HEK293 (cell line): ENCODE measurements at regions not wholly inside any gene's neighbourhood (a gene's known extent, or its start where the extent isn't known, plus 50 kb on each side); places are given as distances from the start of the nearest gene placed in this dataset.

ENCODE experiments used
- CTCF ChIA-PET: fragments of 350-600 bp; formaldehyde crosslinking; extraction: SDS; loops from one replicate; lab custom pipeline; 2021; ENCODE audit warnings: antibody characterized with exemption; lab: Yijun Ruan, JAX
- POLR2A ChIA-PET: fragments of 300-600 bp; formaldehyde crosslinking; extraction: SDS; loops from one replicate; lab custom pipeline; 2020; ENCODE audit warnings: antibody characterized with exemption, inconsistent platforms; lab: Yijun Ruan, JAX
- H3K27ac ChIP-seq: fragments of 200-500 bp; sonication (Bioruptor generic); 2 replicates; pipeline ENCODE4 v1.5.1; 2014; ENCODE audit warnings: low read depth, low read length, control low read depth, inconsistent platforms; ENCODE audit errors: extremely low read depth
- H3K36me3 ChIP-seq, 2 experiments: fragments of 200-500 bp in 1 of 2; sonication (Bioruptor generic) in 1 of 2; 1 replicate in 1 of 2; 2 replicates in 1 of 2; pipeline ENCODE4 v1.5.1; 2014 to 2017; ENCODE audit warnings: inconsistent platforms in 2 of 2, low read length in 2 of 2; ENCODE audit not compliant: control insufficient read depth in 2 of 2, insufficient read depth in 1 of 2
- H3K4me1 ChIP-seq: fragments of 200-500 bp; sonication (Bioruptor generic); 2 replicates; pipeline ENCODE4 v1.5.1; 2014; ENCODE audit warnings: mild to moderate bottlenecking, low read length, inconsistent platforms; ENCODE audit not compliant: control insufficient read depth, insufficient read depth
- H3K4me3 ChIP-seq: 2 replicates; pipeline ENCODE4 v1.5.1; 2011; ENCODE audit warnings: low read depth, mild to moderate bottlenecking, control low read depth, low read length, moderate library complexity
- H3K9me3 ChIP-seq: fragments of 200-500 bp; sonication (Bioruptor generic); 2 replicates; pipeline ENCODE4 v1.5.1; 2014; ENCODE audit warnings: low read depth, low read length, inconsistent platforms; ENCODE audit not compliant: control insufficient read depth, insufficient read depth
- MYNN ChIP-seq: fragments of 450-650 bp; formaldehyde crosslinking; IDR thresholded peaks from 2 replicates; pipeline ENCODE4 v1.5.1; 2016; ENCODE audit warnings: missing biosample characterization, missing genetic modification characterization, borderline replicate concordance
- TCF7L2 ChIP-seq: IDR thresholded peaks from 2 replicates; pipeline ENCODE4 v1.6.1; 2011; ENCODE audit warnings: low read depth, mild to moderate bottlenecking, inconsistent platforms, low read length, moderate library complexity, borderline replicate concordance
- YY1 ChIP-seq: fragments of 450-650 bp; formaldehyde crosslinking; IDR thresholded peaks from 2 replicates; pipeline ENCODE4 v1.5.1; 2018; ENCODE audit warnings: missing biosample characterization, missing genetic modification characterization
- ZFP41 ChIP-seq: fragments of 450-650 bp; formaldehyde crosslinking; IDR thresholded peaks from 2 replicates; pipeline ENCODE4 v1.5.1; 2016; ENCODE audit warnings: missing biosample characterization, missing genetic modification characterization, borderline replicate concordance
- ZNF155 ChIP-seq: fragments of 450-650 bp; formaldehyde crosslinking; IDR thresholded peaks from 2 replicates; pipeline ENCODE4 v1.5.1; 2016; ENCODE audit warnings: missing biosample characterization, missing genetic modification characterization
- ZNF184 ChIP-seq: fragments of 450-650 bp; IDR thresholded peaks from 2 replicates; pipeline ENCODE4 v1.5.1; 2018; ENCODE audit warnings: missing biosample characterization, mild to moderate bottlenecking, missing genetic modification characterization
- ZNF223 ChIP-seq: fragments of 450-650 bp; formaldehyde crosslinking; IDR thresholded peaks from 2 replicates; pipeline ENCODE4 v1.5.1; 2016; ENCODE audit warnings: missing biosample characterization, missing genetic modification characterization
- ZNF266 ChIP-seq: fragments of 450-650 bp; formaldehyde crosslinking; IDR thresholded peaks from 2 replicates; pipeline ENCODE4 v1.5.1; 2016; ENCODE audit warnings: missing biosample characterization, missing genetic modification characterization, low read depth
- ZNF394 ChIP-seq: fragments of 450-650 bp; formaldehyde crosslinking; IDR thresholded peaks from 2 replicates; pipeline ENCODE4 v1.5.1; 2016; ENCODE audit warnings: missing biosample characterization, missing genetic modification characterization, mild to moderate bottlenecking, moderate library complexity, borderline replicate concordance
- ZNF747 ChIP-seq: fragments of 450-650 bp; formaldehyde crosslinking; IDR thresholded peaks from 2 replicates; pipeline ENCODE4 v1.5.1; 2016; ENCODE audit warnings: missing biosample characterization, missing genetic modification characterization
- ZXDB ChIP-seq: fragments of 450-650 bp; formaldehyde crosslinking; IDR thresholded peaks from 2 replicates; pipeline ENCODE4 v1.5.1; 2016; ENCODE audit warnings: missing biosample characterization, missing genetic modification characterization
- TF ChIP-seq, protein P1 (sequence below): fragments of 450-650 bp; formaldehyde crosslinking; IDR thresholded peaks from 2 replicates; pipeline ENCODE4 v1.5.1; 2017; ENCODE audit warnings: missing biosample characterization, missing genetic modification characterization
- TF ChIP-seq, protein P2 (sequence below): fragments of 450-650 bp; formaldehyde crosslinking; IDR thresholded peaks from 2 replicates; pipeline ENCODE4 v1.5.1; 2016; ENCODE audit warnings: missing biosample characterization, missing genetic modification characterization
- TF ChIP-seq, protein P3 (sequence below): fragments of 450-650 bp; formaldehyde crosslinking; IDR thresholded peaks from 2 replicates; pipeline ENCODE4 v1.5.1; 2016; ENCODE audit warnings: missing biosample characterization, missing genetic modification characterization
- TF ChIP-seq, protein P4 (sequence below): fragments of 450-650 bp; formaldehyde crosslinking; conservative IDR thresholded peaks from 2 replicates; pipeline ENCODE4 v1.5.1; 2016; ENCODE audit warnings: low read depth, missing biosample characterization, missing genetic modification characterization

DNA sequence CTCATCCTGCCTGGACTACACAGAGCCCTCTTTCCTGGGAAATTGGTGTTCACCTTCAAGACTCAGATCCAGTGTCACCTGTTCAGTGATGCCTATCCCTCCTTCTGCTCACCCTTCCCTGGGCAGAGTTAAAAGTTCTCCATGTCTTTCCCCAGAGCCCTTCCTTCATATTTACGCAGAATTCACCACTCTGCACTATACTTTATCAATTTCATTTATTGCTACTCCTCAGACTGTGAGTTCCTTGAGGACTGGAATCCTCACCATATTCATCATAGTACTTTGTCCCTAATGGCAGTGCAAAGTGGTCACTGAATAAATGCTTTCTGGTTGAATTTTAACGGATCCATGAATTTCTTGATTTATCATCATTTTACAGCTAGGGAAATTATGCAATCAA lies 300.0 kb downstream of the CHRM3 start (continued):
- TF ChIP-seq, protein P1, sequence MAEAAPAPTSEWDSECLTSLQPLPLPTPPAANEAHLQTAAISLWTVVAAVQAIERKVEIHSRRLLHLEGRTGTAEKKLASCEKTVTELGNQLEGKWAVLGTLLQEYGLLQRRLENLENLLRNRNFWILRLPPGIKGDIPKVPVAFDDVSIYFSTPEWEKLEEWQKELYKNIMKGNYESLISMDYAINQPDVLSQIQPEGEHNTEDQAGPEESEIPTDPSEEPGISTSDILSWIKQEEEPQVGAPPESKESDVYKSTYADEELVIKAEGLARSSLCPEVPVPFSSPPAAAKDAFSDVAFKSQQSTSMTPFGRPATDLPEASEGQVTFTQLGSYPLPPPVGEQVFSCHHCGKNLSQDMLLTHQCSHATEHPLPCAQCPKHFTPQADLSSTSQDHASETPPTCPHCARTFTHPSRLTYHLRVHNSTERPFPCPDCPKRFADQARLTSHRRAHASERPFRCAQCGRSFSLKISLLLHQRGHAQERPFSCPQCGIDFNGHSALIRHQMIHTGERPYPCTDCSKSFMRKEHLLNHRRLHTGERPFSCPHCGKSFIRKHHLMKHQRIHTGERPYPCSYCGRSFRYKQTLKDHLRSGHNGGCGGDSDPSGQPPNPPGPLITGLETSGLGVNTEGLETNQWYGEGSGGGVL, result no peak
- TF ChIP-seq, protein P2, sequence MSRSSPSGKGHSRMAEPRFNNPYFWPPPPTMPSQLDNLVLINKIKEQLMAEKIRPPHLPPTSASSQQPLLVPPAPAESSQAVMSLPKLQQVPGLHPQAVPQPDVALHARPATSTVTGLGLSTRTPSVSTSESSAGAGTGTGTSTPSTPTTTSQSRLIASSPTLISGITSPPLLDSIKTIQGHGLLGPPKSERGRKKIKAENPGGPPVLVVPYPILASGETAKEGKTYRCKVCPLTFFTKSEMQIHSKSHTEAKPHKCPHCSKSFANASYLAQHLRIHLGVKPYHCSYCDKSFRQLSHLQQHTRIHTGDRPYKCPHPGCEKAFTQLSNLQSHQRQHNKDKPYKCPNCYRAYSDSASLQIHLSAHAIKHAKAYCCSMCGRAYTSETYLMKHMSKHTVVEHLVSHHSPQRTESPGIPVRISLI, result no peak
- TF ChIP-seq ZFP41 (tag by site-specific recombination) (no peak), MYNN (tag by site-specific recombination) (no peak)

DNA sequence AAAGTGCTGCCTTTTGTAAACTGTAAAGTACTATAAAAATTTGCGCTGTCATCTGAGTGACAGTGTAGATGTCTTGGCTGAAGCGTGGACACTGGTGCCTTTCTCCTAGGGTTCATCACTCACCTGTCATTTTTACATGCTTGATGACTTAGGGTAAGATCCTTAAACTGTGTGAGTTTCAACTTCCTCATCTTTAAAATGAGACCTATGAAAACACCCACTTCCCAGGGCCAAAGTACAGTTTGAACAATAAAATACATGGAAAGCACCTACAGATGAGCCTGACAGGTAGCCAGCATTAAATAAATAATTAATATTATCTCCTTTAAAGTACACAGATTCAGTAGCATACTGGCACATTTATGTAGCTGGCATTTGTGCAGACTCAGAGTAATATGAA lies 309.9 kb downstream of the CHRM3 start:
- Histone ChIP-seq H3K27ac (no peak overlapping the region), H3K4me1 (no peaks in the 10 kb centered on the region), H3K4me3 (no peak overlapping the region), H3K9me3 (no peaks in the 10 kb centered on the region)
- ChIA-PET CTCF (no interaction called here), POLR2A (no interaction called here)
- TF ChIP-seq, protein P3, sequence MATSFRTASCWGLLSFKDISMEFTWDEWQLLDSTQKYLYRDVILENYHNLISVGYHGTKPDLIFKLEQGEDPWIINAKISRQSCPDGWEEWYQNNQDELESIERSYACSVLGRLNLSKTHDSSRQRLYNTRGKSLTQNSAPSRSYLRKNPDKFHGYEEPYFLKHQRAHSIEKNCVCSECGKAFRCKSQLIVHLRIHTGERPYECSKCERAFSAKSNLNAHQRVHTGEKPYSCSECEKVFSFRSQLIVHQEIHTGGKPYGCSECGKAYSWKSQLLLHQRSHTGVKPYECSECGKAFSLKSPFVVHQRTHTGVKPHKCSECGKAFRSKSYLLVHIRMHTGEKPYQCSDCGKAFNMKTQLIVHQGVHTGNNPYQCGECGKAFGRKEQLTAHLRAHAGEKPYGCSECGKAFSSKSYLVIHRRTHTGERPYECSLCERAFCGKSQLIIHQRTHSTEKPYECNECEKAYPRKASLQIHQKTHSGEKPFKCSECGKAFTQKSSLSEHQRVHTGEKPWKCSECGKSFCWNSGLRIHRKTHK (tag by site-specific recombination), result no peak
- TF ChIP-seq, all 188 proteins: peak for 0
- H3K36me3 ChIP-seq, result no peaks in the 10 kb centered on the region

DNA sequence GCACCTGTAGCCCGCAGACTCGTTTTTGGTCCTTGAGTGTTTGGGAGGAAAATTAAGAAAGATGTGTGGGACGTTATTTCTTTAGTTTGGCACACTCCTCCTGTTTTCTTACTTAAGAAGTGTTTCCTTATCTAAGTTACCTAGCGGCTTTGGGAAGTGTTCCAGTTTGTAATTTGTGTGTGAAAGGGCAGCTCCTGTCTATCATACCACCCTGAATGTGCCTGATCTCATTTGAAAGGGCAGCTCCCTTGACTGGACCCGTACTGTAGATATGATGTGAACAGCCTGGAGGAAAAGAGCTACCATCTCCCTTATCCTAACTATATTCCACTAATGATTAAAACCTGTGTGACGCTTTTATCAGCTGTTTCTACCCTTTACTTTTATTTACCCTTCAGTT lies 314.3 kb downstream of the CHRM3 start:
- Histone ChIP-seq H3K36me3 (no peaks in the 10 kb centered on the region), H3K9me3 (no peaks in the 10 kb centered on the region), H3K4me1 (no peaks in the 10 kb centered on the region), H3K4me3 (no peak overlapping the region), H3K27ac (no peak overlapping the region)
- ChIA-PET POLR2A (no interaction called here), CTCF (interaction anchor here (1.0 kb wide), 1 partner anchor 9 kb away, joined by 3 read pairs; no protein-coding TSS in a partner anchor)
- TF ChIP-seq ZXDB (tag by site-specific recombination) (no peak), ZNF184 (no peak), TCF7L2 (no peak), ZNF155 (no peak)
- TF ChIP-seq, protein P4, sequence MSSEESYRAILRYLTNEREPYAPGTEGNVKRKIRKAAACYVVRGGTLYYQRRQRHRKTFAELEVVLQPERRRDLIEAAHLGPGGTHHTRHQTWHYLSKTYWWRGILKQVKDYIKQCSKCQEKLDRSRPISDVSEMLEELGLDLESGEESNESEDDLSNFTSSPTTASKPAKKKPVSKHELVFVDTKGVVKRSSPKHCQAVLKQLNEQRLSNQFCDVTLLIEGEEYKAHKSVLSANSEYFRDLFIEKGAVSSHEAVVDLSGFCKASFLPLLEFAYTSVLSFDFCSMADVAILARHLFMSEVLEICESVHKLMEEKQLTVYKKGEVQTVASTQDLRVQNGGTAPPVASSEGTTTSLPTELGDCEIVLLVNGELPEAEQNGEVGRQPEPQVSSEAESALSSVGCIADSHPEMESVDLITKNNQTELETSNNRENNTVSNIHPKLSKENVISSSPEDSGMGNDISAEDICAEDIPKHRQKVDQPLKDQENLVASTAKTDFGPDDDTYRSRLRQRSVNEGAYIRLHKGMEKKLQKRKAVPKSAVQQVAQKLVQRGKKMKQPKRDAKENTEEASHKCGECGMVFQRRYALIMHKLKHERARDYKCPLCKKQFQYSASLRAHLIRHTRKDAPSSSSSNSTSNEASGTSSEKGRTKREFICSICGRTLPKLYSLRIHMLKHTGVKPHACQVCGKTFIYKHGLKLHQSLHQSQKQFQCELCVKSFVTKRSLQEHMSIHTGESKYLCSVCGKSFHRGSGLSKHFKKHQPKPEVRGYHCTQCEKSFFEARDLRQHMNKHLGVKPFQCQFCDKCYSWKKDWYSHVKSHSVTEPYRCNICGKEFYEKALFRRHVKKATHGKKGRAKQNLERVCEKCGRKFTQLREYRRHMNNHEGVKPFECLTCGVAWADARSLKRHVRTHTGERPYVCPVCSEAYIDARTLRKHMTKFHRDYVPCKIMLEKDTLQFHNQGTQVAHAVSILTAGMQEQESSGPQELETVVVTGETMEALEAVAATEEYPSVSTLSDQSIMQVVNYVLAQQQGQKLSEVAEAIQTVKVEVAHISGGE (tag by site-specific recombination), result no peak

DNA sequence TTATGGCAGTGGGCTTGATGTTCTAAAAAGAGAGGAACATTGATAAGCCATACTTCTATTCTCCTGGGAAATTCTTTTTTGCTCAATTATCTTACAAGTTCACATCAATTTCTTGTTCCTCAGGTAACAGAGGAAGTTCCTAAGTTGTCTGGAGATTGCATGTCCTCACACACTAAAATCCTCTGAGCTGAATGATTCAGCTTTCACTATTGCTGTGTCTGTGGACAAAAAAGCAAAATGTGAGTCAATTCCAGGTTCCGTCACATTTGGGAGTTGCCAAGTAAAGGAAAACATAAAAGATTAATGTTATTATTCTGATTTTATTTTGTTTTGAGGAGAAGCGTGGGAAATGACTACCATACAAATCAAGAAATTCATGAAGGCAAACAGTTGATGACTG lies 316.7 kb downstream of the CHRM3 start:
- POLR2A ChIA-PET, result no interaction called here
- Histone ChIP-seq H3K4me1 (no peaks in the 10 kb centered on the region), H3K27ac (no peak overlapping the region), H3K9me3 (no peaks in the 10 kb centered on the region), H3K36me3 (no peaks in the 10 kb centered on the region), H3K4me3 (no peak overlapping the region)
- TF ChIP-seq YY1 (tag by site-specific recombination) (no peak), ZNF394 (tag by site-specific recombination) (no peak), ZNF747 (tag by site-specific recombination) (no peak), ZNF223 (tag by site-specific recombination) (no peak), ZNF266 (tag by site-specific recombination) (no peak)
- CTCF ChIA-PET, result no interaction called here
